HG02852 (cell line): ENCODE measurements at regions not wholly inside any gene's neighbourhood (a gene's known extent, or its start where the extent isn't known, plus 50 kb on each side); places are given as distances from the start of the nearest gene placed in this dataset.

Experiments used
- ATAC-seq: cut with Tn5 transposase; IDR thresholded peaks from one replicate; pipeline ENCODE4 v1.9.1; 2021; ENCODE audit warnings: mild to moderate bottlenecking, moderate library complexity; ENCODE audit not compliant: unreplicated experiment

DNA sequence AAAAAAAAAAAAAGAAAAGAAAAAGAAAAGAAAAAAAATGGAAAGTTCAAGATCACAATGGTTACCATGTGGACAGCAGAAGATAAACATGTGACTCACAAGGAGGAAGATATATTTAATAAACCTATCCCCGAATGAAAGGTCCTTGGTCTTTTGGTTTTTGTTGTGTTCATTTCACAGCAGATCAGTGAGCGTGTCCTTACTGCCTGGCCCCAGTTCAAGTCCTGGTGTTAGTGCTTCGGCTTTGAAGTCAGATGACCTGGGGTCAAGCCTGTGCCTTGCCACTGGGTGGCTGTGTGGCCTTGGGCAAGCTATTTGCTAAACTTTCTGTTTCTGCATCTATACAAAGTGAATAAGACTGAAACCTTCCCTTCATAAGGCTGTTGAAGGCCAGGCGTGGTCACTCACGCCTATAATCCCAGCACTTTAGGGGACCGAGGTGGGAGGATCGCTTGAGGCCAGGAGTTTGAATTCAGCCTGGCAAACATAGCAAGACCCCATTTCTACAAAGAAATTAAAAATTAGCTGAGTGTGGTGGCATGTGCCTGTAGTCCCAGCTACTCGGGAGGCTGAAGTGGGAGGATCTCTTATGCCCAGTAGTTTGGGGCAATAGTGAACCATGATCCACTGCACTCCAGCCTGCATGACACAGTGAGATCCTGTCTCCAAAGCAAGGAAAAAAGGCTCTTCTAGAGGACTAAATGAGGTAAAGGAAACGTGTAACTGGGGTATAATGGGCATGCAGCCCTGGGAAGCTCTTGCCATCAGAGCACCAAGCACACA lies 94.5 kb upstream of the SPATA31D4 start:
- no peak for ATAC-seq

- no peak for ATAC-seq
Measured at GRCh38 chr9:81841333-81841732, 86.9 kb upstream of the SPATA31D4 start.

DNA sequence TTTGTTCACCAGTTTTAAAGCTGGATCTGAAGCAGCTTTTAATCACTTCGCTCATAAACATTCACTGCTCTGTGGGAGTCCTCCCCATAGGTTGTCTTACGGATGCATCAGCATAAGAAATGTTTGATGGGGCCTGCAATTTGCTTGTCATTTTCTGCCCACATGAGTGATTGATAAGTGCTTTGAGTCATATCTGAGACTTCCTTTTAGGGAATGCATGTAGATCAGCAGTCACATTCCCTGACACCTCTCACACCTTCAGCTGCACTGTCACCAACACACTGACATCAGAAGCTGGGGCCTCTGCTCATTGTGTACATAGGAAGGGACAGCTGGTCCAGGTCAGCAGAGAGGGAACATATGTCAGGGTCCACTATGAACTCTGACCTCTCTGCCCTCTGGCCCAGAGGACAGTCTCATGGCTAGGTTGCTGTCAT lies 84.1 kb upstream of the SPATA31D4 start:
- no peak for ATAC-seq

DNA sequence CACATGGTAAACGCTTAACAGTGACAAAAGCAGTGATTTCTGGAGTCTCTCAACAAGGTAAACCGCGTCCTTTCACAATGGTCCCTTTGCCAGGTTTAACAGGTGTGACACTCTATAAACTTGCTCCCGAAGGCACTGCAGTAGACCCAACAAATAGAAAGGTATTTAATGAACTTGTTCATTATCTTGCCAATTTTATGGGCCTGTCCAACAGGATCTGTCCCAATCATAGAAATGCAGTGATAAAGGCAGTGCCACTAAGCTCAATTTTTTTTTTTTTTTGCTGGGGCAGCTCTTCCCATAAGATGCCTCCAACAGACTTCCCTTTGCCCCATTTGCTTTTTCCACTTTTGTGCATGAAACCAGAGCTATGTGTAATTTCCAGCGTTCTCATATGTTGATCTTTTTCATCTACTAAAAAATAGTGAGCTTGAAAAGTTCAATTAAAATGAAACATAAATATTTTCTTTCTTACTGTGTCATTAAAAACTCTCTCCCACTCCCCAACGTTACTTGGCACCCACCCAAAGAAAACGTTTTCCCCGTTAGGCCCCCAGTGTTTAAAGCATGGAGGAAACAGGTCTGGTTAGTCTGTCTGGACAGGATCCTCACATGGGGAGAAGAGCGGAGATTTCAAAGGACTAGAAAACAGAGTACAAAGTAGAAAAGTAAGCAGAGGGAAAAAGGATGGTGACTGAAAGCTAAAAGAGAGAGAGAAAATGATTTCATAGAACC lies 80.9 kb upstream of the SPATA31D4 start:
- ATAC-seq, result no peak

GRCh38 chr9:81848472-81848871 lies 79.8 kb upstream of the SPATA31D4 start:
- no peak for ATAC-seq

DNA sequence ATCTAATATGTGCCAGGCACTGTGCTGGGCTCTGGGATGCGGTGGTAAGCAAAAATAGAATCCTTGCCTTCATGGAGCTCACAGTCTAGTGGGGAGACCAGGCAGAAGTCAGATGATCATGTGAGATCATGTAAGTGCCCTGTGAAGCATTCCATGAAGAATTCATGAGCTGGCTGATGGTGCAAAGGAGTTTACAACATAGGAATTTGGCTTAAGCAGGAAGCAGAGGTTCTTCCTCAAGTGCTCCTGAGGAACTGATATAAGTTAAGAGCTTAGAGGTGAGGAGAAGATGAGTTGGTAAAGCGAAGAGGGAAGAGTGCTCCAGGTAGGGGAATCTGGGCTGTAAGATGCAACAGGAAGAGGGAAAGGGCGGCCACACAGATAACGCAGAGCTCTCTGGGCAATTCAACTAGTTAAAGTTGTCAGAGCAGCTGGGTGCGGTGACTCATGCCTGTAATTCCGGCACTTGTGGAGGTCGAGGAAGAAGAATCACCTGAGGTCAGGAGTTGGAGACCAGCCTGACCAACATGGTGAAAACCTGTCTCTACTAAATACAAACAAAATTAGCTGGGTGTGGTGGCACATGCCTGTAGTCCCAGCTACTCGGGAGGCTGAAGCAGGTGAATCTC lies 78.5 kb upstream of the SPATA31D4 start:
- ATAC-seq, result no peak

DNA sequence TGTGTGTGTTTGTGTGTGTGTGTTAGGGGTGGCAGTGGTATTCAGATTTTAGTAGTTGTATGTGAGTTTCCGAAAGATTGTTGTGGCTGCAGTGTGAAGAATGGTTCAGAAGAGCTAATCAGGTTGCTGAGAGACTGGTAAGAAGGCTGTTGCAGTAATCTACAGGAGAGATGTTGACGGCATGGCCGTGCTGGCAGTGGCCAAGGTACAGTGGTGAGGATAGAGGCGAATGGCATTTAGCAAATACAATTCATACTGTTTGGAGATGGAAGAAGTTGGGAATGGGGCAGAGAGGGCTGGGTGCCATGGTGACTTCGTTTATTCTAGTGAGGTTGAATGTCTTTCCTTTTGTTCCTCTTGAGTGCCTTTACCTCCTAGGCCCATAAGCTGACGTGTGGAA lies 77.5 kb upstream of the SPATA31D4 start:
- ATAC-seq, result no peak

DNA sequence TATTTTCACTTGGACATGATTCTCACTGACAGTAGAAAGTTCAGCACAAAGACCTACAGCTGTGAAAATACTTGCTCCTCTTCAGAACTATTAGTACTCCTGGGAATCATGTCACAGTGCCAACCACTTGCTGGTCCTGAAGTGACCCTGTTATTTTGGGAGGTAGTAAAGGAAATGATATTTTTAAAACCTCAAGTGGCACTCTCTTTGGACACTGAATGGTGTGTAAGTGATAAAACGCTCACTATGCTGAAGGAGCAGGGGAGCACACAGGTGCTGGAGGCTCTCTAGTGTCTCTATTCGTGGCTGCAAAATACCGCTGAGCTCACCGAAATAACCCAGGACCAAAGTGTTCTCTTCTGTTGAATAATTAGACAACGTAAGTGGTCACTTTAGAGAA lies 76.9 kb upstream of the SPATA31D4 start:
- ATAC-seq, result no peak

GRCh38 chr9:81852820-81853219 lies 75.4 kb upstream of the SPATA31D4 start:
- ATAC-seq, result no peak

DNA sequence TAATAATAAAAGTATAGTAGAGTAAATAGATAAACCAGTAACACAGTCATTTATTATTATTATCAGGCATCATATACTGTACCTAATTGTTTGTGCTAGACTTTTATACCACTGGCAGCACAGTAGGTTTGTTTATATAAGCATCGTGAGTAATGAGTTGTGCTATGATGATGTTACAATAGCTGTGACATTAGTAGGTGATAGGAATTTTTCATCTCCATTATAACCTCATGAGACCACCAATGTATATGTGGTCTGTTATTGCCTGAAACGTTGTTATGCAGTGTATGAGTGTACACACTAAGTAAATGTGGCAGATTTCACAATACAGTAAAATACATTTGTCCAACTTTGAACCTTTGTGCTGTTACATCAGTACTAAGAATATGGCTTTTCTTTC lies 72.7 kb upstream of the SPATA31D4 start:
- ATAC-seq, result no peak

DNA sequence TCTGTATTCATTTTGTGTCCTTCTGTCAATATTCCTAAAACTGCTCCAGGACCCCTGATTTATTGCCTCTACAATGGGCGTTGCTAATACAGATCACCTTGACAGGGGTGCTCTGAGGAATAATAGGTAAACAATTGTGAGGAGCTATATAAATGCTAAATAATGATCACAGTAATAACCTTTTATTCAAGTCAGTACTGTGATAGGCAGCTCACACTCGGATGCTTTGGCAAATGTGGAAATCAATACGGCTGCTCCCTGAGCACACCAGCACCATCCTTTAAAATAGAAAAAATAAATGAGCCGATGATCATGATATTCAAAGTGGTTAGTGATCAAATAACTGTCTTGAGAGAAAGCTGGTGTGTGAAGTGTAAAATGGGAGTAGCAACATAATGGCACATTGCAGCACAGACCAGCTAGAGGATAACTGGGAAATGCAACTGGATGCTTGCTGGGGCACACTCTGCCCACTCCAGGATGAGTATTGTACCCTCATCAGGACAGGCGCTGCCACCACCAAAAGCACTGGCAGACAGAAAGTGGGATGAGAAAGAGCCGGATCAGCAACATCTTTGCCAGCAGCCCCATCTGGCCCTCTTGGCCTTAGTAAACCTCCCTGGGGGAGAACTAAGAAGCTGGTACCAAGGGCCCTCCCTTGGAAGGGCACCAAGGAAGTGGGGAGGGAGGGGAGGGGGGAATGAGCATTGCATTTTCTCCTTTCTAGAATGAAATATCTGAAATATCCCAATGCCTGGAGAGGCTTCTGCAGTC lies 69.4 kb upstream of the SPATA31D4 start:
- ATAC-seq, result no peak

DNA sequence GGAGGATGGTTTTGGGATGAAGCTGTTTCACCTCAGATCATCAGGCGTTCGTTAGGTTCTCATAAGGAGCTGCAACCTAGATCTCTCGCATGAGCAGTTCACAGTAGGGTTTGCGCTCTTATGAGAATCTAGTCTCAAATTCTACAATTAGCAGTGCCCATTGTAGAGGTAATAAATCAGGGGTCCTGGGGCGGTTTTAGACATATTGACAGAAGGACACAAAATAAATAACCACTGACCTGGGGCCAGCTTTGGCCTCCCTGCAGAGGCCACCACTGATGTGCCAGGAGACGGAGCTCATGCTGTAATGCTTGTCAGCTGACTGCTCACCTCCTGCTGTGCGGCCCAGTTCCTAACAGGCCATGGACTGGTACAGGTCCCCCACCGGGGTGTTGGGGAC lies 67.6 kb upstream of the SPATA31D4 start:
- ATAC-seq, result no peak

DNA sequence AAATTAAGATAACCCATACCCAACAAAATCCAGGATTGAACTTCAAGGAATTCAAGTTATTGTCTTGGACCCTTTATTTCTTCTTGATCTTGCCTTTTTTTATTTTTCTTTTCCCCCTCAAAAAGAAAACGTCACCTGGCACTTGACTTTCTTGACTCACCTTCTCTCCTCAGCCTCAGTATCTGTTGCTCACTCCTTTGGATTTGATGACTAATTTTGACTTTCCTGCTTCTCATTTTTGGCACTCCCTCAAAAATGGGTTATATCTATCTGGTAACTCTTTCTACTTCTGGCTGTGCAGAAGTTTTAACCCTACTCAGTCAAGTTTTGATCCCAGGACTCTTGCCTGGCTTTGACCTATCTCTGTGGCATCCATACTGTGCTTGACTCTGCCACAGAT lies 66.6 kb upstream of the SPATA31D4 start:
- no peak for ATAC-seq

DNA sequence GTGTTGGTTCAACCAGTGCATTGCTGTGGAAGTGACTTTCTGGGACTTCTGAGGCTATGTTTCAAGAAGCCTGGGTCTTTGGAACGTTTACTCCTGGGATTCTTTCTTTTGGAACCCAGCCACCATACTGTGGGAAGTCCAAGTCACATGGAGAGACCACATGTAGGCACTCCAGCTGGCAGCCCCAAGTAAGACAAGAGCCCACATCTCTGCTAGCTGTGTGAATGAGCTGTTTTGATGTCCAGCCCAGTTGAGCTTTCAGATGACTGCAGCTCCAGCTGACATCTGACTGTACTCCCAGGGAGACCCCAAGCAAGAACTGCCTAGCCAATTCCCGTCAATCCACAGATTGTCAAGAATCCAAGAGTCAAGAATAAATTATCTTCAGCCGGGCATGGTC lies 60.1 kb upstream of the SPATA31D4 start:
- ATAC-seq, result no peak

GRCh38 chr9:81871695-81872094 lies 56.5 kb upstream of the SPATA31D4 start:
- ATAC-seq, result no peak

- ATAC-seq, result no peak
Measured at GRCh38 chr9:81874250-81874649, 54.0 kb upstream of the SPATA31D4 start.

- ATAC-seq, result no peak
Measured at GRCh38 chr9:81874931-81875330, 53.3 kb upstream of the SPATA31D4 start.

DNA sequence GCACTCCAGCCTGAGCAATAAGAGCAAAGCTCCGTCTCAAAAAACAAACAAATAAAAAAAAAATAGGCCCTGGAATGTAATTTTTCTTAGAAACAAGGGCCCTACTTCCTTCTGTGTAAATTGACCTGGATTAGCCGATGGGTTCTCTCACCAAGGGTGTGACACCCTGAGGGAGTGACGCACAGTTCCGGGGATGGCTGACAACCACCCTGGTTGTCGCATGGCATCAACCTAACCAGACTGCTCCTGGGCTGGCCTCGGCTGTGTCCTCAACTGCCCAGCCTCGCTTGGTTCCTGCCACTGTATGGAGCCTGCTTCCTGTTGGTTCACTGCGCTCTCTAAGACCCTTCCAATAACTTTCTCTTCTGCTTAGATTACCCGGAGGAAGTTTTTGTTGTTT lies 51.2 kb upstream of the SPATA31D4 start:
- no peak for ATAC-seq
